GM10266 (cell line): ENCODE measurements at regions not wholly inside any gene's neighbourhood (a gene's known extent, or its start where the extent isn't known, plus 50 kb on each side); places are given as distances from the start of the nearest gene placed in this dataset.

Experiments
- DNase-seq: peaks from one replicate; pipeline ENCODE4 v3.0.0; 2012; ENCODE audit errors: extremely low spot score
- TF ChIP-seq, protein P1 (sequence below): IDR thresholded peaks from 2 replicates; pipeline ENCODE4 v1.5.1; 2012; ENCODE audit warnings: mild to moderate bottlenecking, low read depth; ENCODE audit not compliant: control insufficient read depth, insufficient read depth; ENCODE audit errors: missing control alignments

DNA sequence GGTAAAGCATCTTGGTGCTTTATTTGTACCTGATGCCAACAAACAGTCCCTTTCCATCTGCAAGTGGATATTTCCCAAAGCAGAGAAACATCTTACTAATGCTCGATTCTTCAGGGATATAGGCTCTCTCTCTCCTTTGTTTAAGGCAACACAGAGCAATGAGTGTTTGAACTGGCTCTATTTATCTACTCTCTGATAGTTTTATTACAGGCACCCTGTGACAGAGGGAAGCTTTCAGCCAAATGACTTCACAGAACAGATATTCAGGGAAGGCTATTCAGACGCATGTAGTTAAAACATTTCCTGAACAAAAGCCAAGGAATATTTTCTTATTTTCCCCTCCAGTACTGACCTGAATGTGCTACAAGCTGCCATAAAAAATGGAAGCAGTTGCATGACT lies 141.8 kb downstream of the YIPF5 start:
- DNase-seq = no peak
- TF ChIP-seq, protein P1, sequence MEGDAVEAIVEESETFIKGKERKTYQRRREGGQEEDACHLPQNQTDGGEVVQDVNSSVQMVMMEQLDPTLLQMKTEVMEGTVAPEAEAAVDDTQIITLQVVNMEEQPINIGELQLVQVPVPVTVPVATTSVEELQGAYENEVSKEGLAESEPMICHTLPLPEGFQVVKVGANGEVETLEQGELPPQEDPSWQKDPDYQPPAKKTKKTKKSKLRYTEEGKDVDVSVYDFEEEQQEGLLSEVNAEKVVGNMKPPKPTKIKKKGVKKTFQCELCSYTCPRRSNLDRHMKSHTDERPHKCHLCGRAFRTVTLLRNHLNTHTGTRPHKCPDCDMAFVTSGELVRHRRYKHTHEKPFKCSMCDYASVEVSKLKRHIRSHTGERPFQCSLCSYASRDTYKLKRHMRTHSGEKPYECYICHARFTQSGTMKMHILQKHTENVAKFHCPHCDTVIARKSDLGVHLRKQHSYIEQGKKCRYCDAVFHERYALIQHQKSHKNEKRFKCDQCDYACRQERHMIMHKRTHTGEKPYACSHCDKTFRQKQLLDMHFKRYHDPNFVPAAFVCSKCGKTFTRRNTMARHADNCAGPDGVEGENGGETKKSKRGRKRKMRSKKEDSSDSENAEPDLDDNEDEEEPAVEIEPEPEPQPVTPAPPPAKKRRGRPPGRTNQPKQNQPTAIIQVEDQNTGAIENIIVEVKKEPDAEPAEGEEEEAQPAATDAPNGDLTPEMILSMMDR = no peak

DNA sequence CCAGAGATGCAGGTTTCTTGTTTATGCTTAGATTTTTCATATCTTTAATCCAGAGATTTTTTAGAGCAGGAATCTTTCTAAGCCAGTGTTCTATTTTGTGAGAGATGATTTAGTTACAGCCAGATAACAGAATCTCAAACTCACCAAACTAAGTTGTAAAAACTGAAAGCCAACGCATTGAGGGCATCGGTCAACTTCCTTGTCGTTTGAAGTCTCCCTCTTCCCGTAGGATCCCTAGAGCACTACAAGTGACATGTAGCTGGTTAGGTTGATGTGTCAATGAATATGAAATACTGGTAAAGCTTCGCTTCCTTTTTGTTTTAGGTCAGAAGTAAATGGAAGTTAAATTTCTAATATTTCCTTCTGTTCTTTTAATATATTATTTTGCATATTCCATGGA lies 139.6 kb downstream of the YIPF5 start:
- TF ChIP-seq, protein P1 = no peak
- no peak for DNase-seq

DNA sequence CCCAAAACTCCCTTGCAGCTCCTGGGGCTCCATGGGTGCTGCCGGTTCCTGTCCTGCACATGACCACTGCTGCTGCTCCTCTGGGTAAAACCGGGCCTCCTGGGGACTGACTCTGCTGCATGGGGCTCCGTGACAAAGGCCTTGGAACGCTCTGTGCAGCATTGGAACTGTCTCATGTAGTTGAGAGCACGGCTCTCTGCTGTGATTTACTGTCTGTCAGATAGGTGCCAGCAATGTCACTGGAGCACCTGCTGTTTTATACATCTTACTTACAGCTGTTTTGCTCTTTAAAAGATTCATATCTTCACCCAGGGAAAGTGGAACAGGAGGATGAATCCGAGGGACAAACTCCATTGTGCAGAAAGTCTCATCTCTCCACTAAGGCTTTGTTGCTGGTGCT lies 138.1 kb downstream of the YIPF5 start:
- DNase-seq = no peak
- TF ChIP-seq, protein P1 = no peak

DNA sequence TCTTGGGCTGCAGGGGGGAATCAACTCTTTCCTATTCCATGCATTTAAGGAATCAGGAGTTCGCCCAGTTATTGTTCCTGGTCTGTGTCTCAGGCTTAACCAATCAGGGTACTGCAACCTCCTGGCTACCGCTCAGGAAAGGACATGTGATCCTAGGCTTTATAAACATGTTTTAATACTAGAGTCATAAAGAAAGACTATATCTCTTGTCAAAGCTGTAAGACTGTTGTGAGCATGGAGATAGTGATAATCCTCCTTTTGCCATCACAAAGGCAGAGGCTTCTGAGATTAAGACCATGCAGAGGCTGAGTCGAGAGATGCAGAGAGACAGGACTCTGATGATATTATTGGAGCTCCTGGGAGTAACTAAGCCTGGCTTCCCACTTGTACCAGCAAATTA lies 137.0 kb downstream of the YIPF5 start:
- TF ChIP-seq, protein P1 = no peak
- no peak for DNase-seq

- TF ChIP-seq, protein P1 = no peak
- no peak for DNase-seq
Measured at GRCh38 chr5:144035046-144035740, 135.3 kb downstream of the YIPF5 start.

- no peak for DNase-seq
- TF ChIP-seq, protein P1 = no peak
Measured at GRCh38 chr5:144036476-144036875, 134.0 kb downstream of the YIPF5 start.

DNA sequence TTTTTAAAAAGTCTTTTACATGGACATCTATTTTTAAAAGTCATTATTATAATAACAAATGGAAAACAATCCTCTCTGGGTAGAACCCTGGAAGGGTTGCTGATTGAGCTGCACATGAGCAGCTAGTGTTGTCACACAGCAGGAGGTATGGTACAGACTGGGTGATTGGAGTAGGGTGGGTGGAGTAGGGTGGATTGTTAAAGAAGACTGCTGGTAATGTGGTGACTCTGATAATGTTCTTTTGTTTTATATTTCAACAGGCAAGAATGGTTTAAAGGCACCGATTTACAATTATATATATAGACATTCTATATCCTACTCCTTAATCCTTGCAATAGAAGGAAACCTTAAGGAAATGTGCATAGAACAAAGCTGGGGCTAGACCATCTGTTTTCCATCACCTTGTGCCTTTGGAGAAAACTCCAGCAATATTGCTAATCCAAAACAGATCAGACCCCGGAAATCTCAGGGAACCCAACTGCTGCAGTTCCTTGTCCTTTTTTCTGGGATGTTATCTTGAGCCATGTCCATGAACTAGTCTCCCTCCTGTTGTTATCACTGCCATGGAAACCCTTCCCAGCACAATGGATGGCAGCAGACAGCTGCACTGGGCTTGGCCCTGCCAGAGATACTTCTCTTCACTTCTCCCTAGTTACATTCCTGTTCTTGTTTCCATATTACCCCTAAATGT lies 129.7 kb downstream of the YIPF5 start:
- DNase-seq = no peak

More for the DNA sequence above, 129.7 kb downstream of the YIPF5 start:
- TF ChIP-seq, protein P1 = no peak
